SK-N-SH treated with all-trans-retinoic acid at 6 μM for 48 hours (cell line): ENCODE measurements at regions not wholly inside any gene's neighbourhood (a gene's known extent, or its start where the extent isn't known, plus 50 kb on each side); places are given as distances from the start of the nearest gene placed in this dataset.

ENCODE experiments used
- CSDC2 ChIP-seq: fragments of 250-450 bp; sonication (Bioruptor Pico); IDR thresholded peaks from 2 replicates; pipeline ENCODE4 v1.5.0; 2020; ENCODE audit warnings: mild to moderate bottlenecking, moderate library complexity
- CSRNP3 ChIP-seq: fragments of 250-450 bp; sonication (Bioruptor Pico); IDR thresholded peaks from 2 replicates; pipeline ENCODE4 v1.5.1; 2021; ENCODE audit warnings: mild to moderate bottlenecking, moderate library complexity
- ESRRG ChIP-seq: fragments of 250-450 bp; sonication (Bioruptor Pico); IDR thresholded peaks from 2 replicates; pipeline ENCODE4 v1.6.1; 2021; ENCODE audit warnings: mild to moderate bottlenecking
- ZC3H10 ChIP-seq: fragments of 250-450 bp; sonication (Bioruptor Pico); IDR thresholded peaks from 2 replicates; pipeline ENCODE4 v1.5.1; 2021; ENCODE audit warnings: mild to moderate bottlenecking, moderate library complexity
- ZFP3 ChIP-seq: fragments of 250-450 bp; sonication (Bioruptor Pico); IDR thresholded peaks from 2 replicates; pipeline ENCODE4 v1.5.0; 2020; ENCODE audit warnings: mild to moderate bottlenecking, moderate library complexity
- ZFP30 ChIP-seq: fragments of 450-650 bp; formaldehyde crosslinking; IDR thresholded peaks from 2 replicates; pipeline ENCODE4 v1.5.0; 2022; ENCODE audit warnings: mild to moderate bottlenecking, moderate library complexity
- ZNF70 ChIP-seq: fragments of 450-650 bp; formaldehyde crosslinking; IDR thresholded peaks from 2 replicates; pipeline ENCODE4 v1.5.0; 2020; ENCODE audit warnings: mild to moderate bottlenecking, moderate library complexity
- TF ChIP-seq, protein P1 (sequence below): fragments of 250-450 bp; sonication (Bioruptor Pico); IDR thresholded peaks from 2 replicates; pipeline ENCODE4 v1.5.1; 2020; ENCODE audit warnings: low read depth, mild to moderate bottlenecking, moderate library complexity

DNA sequence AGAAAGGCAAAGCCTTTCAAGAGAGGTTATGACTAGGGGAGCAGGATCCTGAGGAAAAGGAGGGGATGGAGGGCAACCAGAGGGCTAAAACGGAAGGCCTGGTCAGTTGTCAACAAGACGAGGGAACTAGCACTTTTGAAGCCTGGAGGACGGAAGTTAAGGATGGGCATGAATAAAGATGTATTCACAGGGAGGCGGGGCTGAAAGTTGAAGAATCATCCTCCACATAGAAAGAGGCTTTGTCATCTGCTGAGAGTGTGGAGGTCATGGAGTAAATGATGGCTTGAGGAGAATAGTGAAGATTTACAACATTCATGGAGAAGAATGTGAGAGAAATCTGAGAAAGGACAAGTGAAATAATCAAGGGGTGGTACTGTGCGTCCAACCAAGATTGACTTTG lies 137.5 kb downstream of the MAGEB17 start:
- TF ChIP-seq ZFP30 (CRISPR knock-in tag) (no peak), ZFP3 (CRISPR knock-in tag) (no peak), ZC3H10 (CRISPR knock-in tag) (no peak), ESRRG (CRISPR knock-in tag) (no peak), CSDC2 (CRISPR knock-in tag) (no peak), ZNF70 (no peak), CSRNP3 (CRISPR knock-in tag) (no peak)
- TF ChIP-seq, protein P1, sequence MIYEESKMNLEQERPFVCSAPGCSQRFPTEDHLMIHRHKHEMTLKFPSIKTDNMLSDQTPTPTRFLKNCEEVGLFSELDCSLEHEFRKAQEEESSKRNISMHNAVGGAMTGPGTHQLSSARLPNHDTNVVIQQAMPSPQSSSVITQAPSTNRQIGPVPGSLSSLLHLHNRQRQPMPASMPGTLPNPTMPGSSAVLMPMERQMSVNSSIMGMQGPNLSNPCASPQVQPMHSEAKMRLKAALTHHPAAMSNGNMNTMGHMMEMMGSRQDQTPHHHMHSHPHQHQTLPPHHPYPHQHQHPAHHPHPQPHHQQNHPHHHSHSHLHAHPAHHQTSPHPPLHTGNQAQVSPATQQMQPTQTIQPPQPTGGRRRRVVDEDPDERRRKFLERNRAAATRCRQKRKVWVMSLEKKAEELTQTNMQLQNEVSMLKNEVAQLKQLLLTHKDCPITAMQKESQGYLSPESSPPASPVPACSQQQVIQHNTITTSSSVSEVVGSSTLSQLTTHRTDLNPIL (CRISPR knock-in tag) = no peak
